ENCODE measurements at regions not wholly inside any gene's neighbourhood (a gene's known extent, or its start where the extent isn't known, plus 50 kb on each side); places are given as distances from the start of the nearest gene placed in this dataset.

DNA sequence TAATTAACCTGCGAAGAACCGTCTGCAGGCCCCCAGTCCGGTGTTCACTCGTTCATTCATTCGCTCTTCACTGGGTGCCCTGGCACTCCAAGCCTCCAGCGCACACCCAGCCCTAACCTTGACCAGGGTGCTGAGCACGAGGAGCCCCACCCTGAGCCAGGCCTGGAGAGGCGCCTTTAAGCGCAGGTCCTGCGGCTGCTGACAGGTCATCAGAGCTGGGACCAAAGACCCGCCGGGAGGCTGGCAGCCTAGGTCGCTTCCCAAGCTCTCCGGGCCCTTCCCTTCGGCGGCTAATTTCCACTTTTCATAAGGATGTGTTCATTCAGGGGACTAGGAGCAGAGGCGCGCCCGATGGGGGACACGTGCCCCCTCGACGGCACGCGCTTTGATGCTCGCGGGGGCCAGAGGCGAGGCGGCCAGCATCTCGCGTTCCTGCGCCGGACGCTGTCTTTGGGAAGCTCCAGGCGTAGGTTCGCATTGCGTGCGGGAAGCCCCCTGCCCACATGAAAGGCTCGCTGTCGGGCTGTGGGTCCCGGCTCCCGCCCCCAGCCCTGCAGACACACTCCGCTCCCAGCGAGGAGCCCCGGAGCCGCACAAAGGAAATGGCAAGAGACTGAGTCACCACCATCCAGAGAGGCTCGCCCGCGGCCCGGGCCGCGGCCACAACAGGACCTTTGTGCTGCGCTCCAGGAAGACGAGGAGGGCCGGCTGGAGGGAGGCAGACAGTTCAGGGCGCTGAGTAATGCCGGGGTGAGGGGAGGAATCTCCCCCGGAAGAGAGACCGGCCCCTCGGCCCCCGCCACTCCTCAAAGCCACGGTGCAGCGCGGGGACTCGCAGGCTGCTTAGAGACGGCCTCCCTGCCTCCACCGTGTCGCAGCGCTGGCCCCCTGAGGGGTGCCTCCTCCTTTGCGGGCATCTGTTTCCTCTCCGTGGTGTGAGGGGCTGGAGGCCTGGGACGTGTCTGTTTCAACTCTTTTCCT is 266.4 kb upstream of the HES1 start:
- DNase-seq = peak in 1 of 3 donors; percentile 59
- no peak for TF ChIP-seq POLR2A (IDR thresholded peaks at IDR 0.05)
- TF ChIP-seq, protein P1, sequence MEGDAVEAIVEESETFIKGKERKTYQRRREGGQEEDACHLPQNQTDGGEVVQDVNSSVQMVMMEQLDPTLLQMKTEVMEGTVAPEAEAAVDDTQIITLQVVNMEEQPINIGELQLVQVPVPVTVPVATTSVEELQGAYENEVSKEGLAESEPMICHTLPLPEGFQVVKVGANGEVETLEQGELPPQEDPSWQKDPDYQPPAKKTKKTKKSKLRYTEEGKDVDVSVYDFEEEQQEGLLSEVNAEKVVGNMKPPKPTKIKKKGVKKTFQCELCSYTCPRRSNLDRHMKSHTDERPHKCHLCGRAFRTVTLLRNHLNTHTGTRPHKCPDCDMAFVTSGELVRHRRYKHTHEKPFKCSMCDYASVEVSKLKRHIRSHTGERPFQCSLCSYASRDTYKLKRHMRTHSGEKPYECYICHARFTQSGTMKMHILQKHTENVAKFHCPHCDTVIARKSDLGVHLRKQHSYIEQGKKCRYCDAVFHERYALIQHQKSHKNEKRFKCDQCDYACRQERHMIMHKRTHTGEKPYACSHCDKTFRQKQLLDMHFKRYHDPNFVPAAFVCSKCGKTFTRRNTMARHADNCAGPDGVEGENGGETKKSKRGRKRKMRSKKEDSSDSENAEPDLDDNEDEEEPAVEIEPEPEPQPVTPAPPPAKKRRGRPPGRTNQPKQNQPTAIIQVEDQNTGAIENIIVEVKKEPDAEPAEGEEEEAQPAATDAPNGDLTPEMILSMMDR (IDR thresholded peaks at IDR 0.05) = no peak
- Histone ChIP-seq H3K4me3 (no peak overlapping the region), H3K4me1 (peaks cover 0 to 19% (median 7%) of the 10 kb centered on the region in 4 donors), H3K27ac (no peak overlapping the region), H3K27me3 (no peaks in the 10 kb centered on the region), H3K9me3 (no peaks in the 10 kb centered on the region), H3K36me3 (no peaks in the 10 kb centered on the region)

DNA sequence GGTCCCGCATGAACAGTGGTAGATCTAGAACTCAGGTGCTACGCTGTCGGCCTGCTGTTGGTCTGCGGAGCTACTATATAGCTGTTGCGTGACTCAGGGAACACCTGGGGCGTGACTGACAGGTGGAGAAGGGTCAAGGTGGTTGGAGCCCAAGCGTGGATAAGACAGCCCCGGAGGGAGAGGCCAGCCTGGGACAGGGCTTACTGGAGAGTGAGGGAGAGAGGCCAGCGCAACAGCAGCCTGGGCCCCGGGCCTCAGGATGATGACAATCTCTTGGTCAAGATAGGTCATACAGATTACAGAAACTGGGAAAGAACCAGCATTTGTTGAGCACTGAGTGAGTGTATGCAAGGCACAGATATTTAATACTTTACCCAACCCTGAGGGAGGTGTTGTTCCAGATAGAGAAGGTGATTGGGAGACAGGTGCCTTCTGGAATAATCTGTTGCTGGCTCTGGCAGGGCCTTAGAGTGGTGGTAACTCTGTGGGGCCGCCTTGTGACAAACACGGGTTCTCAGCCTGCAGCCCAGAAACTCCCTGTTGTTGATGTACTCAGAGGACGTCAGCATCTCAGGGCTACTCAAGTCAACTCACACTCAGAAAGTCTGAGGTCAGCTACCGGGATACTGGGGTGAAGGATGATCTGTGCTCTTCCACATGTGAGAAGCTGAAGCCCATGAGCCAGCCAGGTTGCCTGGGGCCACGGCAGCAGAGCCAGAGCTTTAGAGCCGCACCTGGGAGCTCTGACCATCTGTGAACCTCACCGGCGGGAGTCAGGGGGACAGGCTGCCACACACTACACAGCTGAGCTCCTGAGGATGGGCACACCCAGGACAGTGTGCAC is 265.4 kb upstream of the HES1 start:
- Histone ChIP-seq H3K4me1 (peaks cover 0 to 19% (median 7%) of the 10 kb centered on the region in 4 donors), H3K4me3 (no peak overlapping the region), H3K9me3 (no peaks in the 10 kb centered on the region), H3K27ac (peak overlapping the region in 1 of 4 donors; percentile 9), H3K36me3 (no peaks in the 10 kb centered on the region), H3K27me3 (no peaks in the 10 kb centered on the region)
- TF ChIP-seq, protein P1 (IDR thresholded peaks at IDR 0.05) = no peak
- no peak for TF ChIP-seq POLR2A (IDR thresholded peaks at IDR 0.05)
- DNase-seq = no peak

DNA sequence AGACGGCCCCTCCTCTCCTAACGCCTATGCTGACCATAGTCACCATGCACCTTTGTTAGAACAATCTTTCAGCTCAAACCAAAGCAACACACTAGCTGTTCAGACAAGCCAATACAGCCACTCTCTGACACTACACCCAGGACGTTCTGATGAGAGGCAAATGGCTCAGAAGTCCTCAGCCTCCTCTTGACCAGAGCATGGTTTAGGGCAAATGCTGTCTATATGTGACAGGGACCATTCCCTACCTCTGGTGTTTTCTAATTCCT is 264.8 kb upstream of the HES1 start:
- Histone ChIP-seq H3K9me3 (no peaks in the 10 kb centered on the region), H3K4me3 (no peak overlapping the region), H3K27ac (peak overlapping the region in 1 of 4 donors; percentile 9), H3K27me3 (no peaks in the 10 kb centered on the region), H3K4me1 (peaks cover 0 to 19% (median 7%) of the 10 kb centered on the region in 4 donors), H3K36me3 (no peaks in the 10 kb centered on the region)
- TF ChIP-seq, protein P1 (IDR thresholded peaks at IDR 0.05) = no peak
- TF ChIP-seq POLR2A (IDR thresholded peaks at IDR 0.05) = no peak
- DNase-seq = no peak

DNA sequence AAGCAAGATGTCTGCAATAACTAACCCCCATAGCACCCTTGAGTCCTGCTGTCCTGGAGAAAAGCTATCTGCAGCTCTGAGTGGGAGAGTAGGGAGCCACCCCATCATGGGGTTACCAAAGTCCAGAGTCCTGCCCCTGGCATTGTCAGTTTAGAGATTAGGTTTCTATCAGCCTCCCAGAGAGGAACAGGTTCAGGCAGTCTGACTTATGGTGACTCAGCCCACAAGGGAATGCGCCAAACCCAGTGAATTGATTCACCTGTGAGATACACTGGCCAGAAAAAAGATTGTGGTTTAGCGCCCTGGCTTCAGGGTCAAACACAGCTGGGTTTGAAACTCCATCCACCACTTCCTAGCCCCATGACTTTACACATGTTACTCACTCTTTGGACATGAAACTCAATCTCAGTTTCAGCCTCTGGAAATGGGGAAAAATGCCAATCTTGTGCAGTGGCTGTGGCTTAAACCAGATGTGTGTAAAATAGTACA is 263.6 kb upstream of the HES1 start:
- peak overlapping the region in 3 of 4 donors; percentile 55 to 80 (median 61) for H3K27ac ChIP-seq
- H3K4me3 ChIP-seq = no peak overlapping the region
- H3K36me3 ChIP-seq = no peaks in the 10 kb centered on the region
- TF ChIP-seq, protein P1 (IDR thresholded peaks at IDR 0.05) = no peak
- no peak for TF ChIP-seq POLR2A (IDR thresholded peaks at IDR 0.05)
- peak in 2 of 3 donors; percentile 71 to 88 for DNase-seq
- peaks cover 0 to 19% (median 7%) of the 10 kb centered on the region in 4 donors for H3K4me1 ChIP-seq
- H3K9me3 ChIP-seq = no peaks in the 10 kb centered on the region
- no peaks in the 10 kb centered on the region for H3K27me3 ChIP-seq

DNA sequence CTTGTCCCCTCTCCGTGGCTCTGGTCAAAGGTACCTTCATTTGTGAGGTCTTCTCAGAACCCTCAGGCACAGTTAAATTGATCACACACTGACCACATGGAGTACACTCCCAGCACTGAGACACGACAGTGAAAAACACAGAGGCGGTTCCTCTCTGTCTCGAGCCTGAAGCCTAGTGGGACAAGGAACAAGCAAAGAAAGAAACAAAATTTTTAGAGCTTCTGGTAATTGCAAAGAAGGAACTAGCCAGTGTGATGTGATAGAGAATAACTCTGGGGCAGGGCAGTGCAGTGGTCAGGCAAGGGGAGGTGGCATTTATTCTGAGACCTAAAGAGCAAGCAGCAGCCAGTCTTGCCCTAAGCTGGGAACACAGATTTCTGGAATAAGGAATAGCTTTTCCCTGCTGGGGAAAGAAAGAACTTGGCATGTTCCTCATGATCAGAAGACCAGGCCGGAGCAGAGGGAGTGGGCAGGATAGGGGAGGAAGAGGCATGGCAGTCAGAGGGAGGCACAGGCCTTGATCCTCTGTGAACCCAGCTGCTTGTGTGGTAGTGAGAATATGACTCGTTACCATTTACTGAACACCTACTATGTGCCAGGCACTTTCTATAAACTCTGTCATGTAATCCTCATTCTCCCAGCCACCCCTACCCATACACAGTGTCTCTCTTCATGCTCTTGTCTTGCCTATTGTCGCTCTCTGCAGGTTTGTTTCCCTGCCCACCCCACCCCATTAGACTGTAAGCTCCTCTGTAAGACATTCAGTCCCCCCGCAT is 262.3 kb upstream of the HES1 start:
- H3K27me3 ChIP-seq = no peaks in the 10 kb centered on the region
- no peaks in the 10 kb centered on the region for H3K36me3 ChIP-seq
- H3K4me1 ChIP-seq = peaks cover 0 to 19% (median 7%) of the 10 kb centered on the region in 4 donors
- H3K4me3 ChIP-seq = no peak overlapping the region
- no peaks in the 10 kb centered on the region for H3K9me3 ChIP-seq
- no peak for TF ChIP-seq POLR2A (IDR thresholded peaks at IDR 0.05)
- TF ChIP-seq, protein P1 (IDR thresholded peaks at IDR 0.05) = no peak
- H3K27ac ChIP-seq = peak overlapping the region in 1 of 4 donors; percentile 80
- no peak for DNase-seq
